ENCODE measurements at regions not wholly inside any gene's neighbourhood (a gene's known extent, or its start where the extent isn't known, plus 50 kb on each side); places are given as distances from the start of the nearest gene placed in this dataset.
"Not testable (repeated sequence)": the region's sequence is repeated elsewhere in the genome, so short reads cannot be mapped to it uniquely, and the experiment has no call there.

- no peak for DNase-seq
These were observed 1050.0 kb downstream of the GALC start for GRCh38 chr14:86942936-86943335.

- no peak for DNase-seq
These were observed 1052.9 kb downstream of the GALC start for GRCh38 chr14:86940106-86940505.

- DNase-seq, result no peak
These were observed 1054.7 kb downstream of the GALC start for GRCh38 chr14:86938320-86938719.

- DNase-seq, result no peak
These were observed 1056.4 kb downstream of the GALC start for GRCh38 chr14:86936556-86936955.

- no peak for DNase-seq
These were observed 1057.6 kb downstream of the GALC start for GRCh38 chr14:86935241-86935885.

- no peak for DNase-seq
These were observed 1058.9 kb downstream of the GALC start for GRCh38 chr14:86933958-86934595.

GRCh38 chr14:86933460-86933859, 1059.5 kb downstream of the GALC start:
- no peak for DNase-seq

- DNase-seq, result no peak
These were observed 1077.6 kb downstream of the GALC start for GRCh38 chr14:86915406-86915805.

GRCh38 chr14:86912709-86913108, 1080.3 kb downstream of the GALC start:
- DNase-seq, result no peak

GRCh38 chr14:86911486-86911885, 1081.5 kb downstream of the GALC start:
- DNase-seq, result no peak

GRCh38 chr14:86905386-86905926, 1087.5 kb downstream of the GALC start:
- DNase-seq, result not testable (repeated sequence)

GRCh38 chr14:86902176-86902950, 1090.6 kb downstream of the GALC start:
- DNase-seq, result no peak

- no peak for DNase-seq
These were observed 1095.1 kb downstream of the GALC start for GRCh38 chr14:86897704-86898513.

- DNase-seq, result no peak
These were observed 1095.8 kb downstream of the GALC start for GRCh38 chr14:86897224-86897623.

- DNase-seq, result no peak
These were observed 1096.3 kb downstream of the GALC start for GRCh38 chr14:86896701-86897100.

- DNase-seq, result no peak
These were observed 1100.6 kb downstream of the GALC start for GRCh38 chr14:86892152-86892956.

- DNase-seq, result no peak
These were observed 1107.7 kb downstream of the GALC start for GRCh38 chr14:86885280-86885679.

GRCh38 chr14:86884498-86884897, 1108.5 kb downstream of the GALC start:
- DNase-seq, result no peak

GRCh38 chr14:86882818-86883217, 1110.2 kb downstream of the GALC start:
- no peak for DNase-seq

GRCh38 chr14:86865934-86866333, 1127.0 kb downstream of the GALC start:
- DNase-seq, result no peak

GRCh38 chr14:86858591-86858990, 1134.4 kb downstream of the GALC start:
- no peak for DNase-seq

GRCh38 chr14:86858031-86858430, 1135.0 kb downstream of the GALC start:
- DNase-seq, result no peak
